NCI-H510A treated with DMSO at 0.1 percent for 48 hours (cell line): ENCODE measurements at regions not wholly inside any gene's neighbourhood (a gene's known extent, or its start where the extent isn't known, plus 50 kb on each side); places are given as distances from the start of the nearest gene placed in this dataset.

Experiments
- DNase-seq: peaks from one replicate; lab custom pipeline; 2025; lab: John Stamatoyannopoulos, UW

- DNase-seq, result no peak
Observed at GRCh38 chr1:239538239-239538988, 152.0 kb downstream of the CHRM3 start.

DNA sequence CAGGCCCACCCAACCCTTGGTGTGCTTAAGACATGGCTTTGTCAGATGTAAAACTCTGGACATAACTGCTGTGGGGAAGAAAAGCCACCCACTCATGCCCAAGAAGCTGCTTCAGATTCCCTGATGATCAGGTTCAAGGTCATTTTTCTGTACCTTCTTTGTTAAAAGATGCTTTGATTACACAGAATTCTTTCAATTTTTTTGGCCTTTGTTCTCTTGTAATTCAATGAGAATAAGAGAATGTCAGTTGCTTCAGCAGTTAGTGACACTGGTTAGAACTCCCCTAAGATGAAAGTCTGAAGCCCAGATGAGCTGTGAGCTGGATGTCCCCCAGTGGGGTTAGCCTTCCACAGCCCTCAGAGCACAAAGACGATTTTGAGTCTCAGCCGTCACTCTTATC lies 152.7 kb downstream of the CHRM3 start:
- DNase-seq, result no peak

DNA sequence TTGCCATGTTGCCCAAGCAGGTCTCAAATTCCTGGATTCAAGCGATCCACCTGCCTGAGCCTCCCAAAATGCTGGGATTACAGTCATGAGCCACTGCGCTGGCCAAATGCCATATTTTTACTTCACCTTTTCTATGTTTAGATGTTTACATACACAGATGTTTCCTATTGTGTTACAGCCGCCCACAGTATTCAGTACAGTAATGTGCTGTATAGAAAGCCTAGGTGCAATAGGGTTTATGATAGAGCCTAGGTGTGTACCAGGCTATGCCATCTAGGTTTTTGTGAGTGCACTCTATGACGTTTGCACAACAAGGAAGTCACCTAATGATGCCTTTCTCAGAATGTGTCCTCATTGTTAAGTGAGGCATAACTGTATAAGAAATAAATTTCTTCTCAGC lies 153.4 kb downstream of the CHRM3 start:
- no peak for DNase-seq

- DNase-seq, result no peak
Observed at GRCh38 chr1:239543873-239544272, 157.5 kb downstream of the CHRM3 start.

DNA sequence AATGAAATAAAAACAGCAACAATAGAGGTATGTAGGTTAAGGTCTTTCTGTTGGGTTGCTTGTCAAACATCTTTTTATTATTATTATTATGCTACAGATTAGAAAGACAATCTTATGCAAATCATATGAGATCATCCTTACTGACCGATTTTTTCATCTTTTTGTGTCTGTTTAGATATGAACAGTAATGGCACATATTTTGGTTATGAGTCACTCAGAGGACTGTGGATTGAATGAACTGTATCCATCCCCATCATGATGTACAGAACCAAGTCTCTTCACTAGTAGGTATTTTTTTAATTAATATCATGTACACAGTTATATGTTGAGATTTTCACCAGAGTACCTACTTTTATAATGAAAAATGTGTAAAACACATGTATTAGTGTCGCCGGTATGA lies 159.1 kb downstream of the CHRM3 start:
- DNase-seq, result no peak

DNA sequence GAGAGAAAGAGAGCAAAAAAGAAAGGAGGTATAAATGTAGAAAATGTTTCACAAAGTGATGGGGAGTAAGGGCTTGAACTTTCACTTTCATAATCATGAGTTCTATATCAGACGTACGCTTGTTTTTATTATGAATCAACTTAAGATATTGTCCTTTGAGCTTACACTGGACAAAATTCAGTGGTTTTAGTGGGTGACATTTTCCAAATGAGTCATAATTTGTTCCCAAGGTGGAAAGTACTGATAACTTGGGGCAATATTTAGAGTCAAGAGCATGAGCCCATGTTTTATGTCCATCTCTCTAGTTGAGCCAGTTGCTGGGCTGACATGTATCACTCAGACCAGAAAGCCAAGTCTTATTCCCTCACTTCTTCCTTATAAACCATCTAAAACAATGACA lies 161.6 kb downstream of the CHRM3 start:
- DNase-seq, result no peak

- no peak for DNase-seq
Observed at GRCh38 chr1:239550178-239550577, 163.8 kb downstream of the CHRM3 start.

DNA sequence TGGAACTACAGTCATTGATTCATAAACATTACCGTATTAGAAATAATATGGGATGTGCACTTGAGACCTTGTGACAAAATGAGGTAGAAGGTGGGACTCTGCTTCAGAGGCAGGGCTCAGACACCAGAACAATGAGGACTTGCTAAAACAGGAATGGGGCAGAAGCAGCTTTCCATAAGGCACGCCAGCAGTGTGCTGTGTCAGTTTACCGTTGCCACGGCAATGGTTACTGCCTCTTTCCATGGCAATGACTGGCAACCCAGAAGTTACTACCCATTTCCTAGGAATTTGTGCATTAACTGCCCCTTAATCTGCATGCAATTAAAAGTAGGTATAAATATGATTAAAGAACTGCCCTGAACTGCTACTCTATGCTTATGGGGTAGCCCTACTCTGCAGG lies 169.0 kb downstream of the CHRM3 start:
- no peak for DNase-seq

DNA sequence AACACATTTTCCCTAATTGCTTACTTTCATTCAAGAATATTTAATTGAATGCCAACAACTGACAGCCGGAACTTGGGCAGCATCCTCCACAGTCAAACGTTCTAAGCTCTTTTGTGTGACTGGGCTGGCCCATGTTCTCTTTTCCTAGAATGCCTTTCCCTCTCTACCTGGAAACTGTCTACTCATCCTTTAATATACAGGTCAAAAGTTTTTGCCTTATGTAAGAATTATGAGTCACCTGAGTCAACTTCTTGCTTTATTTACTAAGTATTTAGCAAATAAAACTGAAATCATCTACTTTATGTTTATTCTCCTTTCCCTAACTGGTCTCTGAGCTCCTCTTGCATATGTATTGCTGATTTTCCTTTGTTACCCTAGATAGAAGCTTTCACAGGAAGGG lies 172.2 kb downstream of the CHRM3 start:
- no peak for DNase-seq

DNA sequence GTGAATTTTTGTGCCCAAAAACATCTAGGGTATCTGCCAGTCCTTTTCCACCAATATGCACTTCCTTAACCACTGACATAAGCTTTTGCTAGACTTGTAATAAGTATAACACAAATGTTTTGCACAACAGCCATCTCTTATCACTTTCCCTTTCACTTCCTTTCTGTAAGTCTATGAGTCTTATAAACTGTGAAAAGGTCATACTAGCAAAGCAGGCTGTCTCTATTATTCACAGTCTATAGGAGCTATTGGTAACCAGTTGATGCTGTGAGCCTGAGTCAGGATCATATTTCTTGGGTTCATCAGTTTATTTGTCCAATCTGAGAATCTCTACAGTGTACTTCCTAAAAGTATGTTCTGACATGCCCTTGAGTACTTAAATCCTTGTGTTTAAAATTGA lies 172.6 kb downstream of the CHRM3 start:
- DNase-seq, result no peak

- no peak for DNase-seq
Observed at GRCh38 chr1:239560921-239561320, 174.6 kb downstream of the CHRM3 start.

- DNase-seq, result no peak
Observed at GRCh38 chr1:239562095-239562494, 175.7 kb downstream of the CHRM3 start.

GRCh38 chr1:239563681-239564080 lies 177.3 kb downstream of the CHRM3 start:
- DNase-seq, result no peak

GRCh38 chr1:239566074-239566473 lies 179.7 kb downstream of the CHRM3 start:
- no peak for DNase-seq

GRCh38 chr1:239570878-239571277 lies 184.5 kb downstream of the CHRM3 start:
- DNase-seq, result no peak

GRCh38 chr1:239572183-239572582 lies 185.8 kb downstream of the CHRM3 start:
- DNase-seq, result no peak

- DNase-seq, result no peak
Observed at GRCh38 chr1:239574112-239574511, 187.7 kb downstream of the CHRM3 start.

DNA sequence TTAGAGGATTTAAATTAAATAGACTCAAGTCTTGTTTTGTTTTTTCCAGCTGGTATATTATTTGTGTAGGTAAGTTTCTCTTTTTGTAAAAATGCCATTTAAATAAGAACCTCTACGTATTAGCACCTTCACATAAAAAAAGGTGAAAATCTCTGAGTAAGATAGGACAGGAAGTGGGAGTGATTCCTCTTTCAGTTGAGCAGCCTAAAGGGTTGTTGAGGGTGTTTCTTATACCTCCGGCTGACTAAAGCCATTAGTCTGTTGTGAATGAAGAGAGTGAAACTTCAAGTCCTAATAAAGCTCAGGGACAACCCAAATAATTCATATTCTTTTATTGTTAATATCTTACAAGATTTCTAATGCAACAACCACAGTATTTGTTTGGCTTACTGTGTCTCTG lies 188.7 kb downstream of the CHRM3 start:
- no peak for DNase-seq

- no peak for DNase-seq
Observed at GRCh38 chr1:239583536-239583935, 197.2 kb downstream of the CHRM3 start.

- DNase-seq, result no peak
Observed at GRCh38 chr1:239586128-239586527, 199.8 kb downstream of the CHRM3 start.

- no peak for DNase-seq
Observed at GRCh38 chr1:239587066-239587465, 200.7 kb downstream of the CHRM3 start.

DNA sequence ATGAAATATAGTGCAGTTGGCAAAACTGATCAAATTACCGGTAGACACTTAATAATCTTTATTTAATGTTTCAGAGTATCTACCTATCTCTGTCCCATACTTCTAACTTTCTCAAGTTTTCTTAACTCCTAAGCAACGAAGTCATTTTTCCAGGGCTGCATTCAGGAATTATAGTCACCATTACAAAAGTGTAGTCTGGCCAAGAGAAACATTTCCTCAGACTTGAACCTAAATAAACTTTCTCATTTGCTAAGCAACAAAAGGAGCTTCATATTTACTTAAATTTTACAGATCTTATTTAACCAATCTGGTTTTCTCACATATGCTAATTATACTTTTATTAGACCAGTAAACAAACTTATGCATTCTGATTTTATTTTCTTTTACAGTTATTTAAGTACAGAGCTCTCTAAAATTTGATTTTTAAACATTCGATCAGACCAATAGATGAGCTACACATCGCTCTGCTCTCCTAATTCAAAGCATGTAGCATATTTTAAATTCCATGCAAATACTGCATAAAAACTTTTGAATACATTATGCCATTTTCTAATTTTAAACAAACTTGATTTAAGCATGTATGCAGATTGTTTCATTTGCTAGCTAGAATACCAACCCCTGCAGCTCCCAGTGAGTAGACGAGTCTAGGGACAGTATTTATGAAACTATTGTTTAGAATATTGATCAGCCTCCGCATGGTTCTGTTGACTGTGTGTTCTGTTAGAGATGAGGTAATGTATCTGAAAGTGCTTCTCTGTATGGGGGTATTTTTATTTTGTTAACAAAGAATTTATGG lies 201.4 kb downstream of the CHRM3 start:
- no peak for DNase-seq

- DNase-seq, result no peak
Observed at GRCh38 chr1:239590556-239590955, 204.2 kb downstream of the CHRM3 start.

GRCh38 chr1:239593527-239593926 lies 207.2 kb downstream of the CHRM3 start:
- DNase-seq, result no peak
